Astrocyte of the cerebellum (primary cell): ENCODE measurements at regions not wholly inside any gene's neighbourhood (a gene's known extent, or its start where the extent isn't known, plus 50 kb on each side); places are given as distances from the start of the nearest gene placed in this dataset.
"Not testable (repeated sequence)": the region's sequence is repeated elsewhere in the genome, so short reads cannot be mapped to it uniquely, and the experiment has no call there.

Source experiments
- DNase-seq: peaks from one replicate; pipeline ENCODE4 v3.0.0-alpha.2; 2011; ENCODE audit warnings: low read depth
- H3K4me3 ChIP-seq: 2 replicates; pipeline ENCODE4 v1.5.1; 2011; ENCODE audit warnings: mild to moderate bottlenecking, low read depth, low read length, moderate library complexity
- CTCF ChIP-seq: IDR thresholded peaks from 2 replicates; pipeline ENCODE4 v1.5.1; 2012; ENCODE audit warnings: low read length, low read depth, moderate library complexity, mild to moderate bottlenecking; ENCODE audit errors: missing control alignments
- in situ Hi-C: cut with HindIII; loops from 2 replicates; pipeline ENCODE4 v1.10.0; 2017; ENCODE audit warnings: low sequenced_read_pairs

- TF ChIP-seq CTCF: no peak
- DNase-seq: no peak
- in situ Hi-C loops: no loop called here
- no peak overlapping the region for H3K4me3 ChIP-seq
Observed at GRCh38 chr4:138445098-138445497, 202.9 kb upstream of the SLC7A11 start.

DNA sequence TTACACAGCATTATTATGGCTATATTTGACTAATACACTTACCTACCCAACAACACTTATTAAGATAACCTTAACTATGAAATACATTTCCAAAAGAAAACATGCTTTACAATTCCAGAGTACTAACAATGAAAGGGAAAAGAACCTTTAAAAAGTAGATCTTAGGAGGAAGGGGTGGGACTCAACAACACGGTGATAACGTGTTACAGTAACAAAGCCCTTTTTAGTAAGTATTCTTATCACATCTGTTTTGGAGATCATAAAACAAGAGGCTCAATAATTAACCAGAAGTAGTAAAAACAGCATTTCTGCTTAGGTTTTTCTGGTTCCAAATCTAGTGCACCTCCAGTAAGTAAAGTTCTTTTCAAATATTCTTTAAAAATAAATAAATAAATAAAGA is 202.1 kb upstream of the SLC7A11 start:
- H3K4me3 ChIP-seq: no peak overlapping the region
- no peak for TF ChIP-seq CTCF
- DNase-seq: no peak
- in situ Hi-C loops: no loop called here

GRCh38 chr4:138439143-138439581 is 197.0 kb upstream of the SLC7A11 start:
- no peak overlapping the region for H3K4me3 ChIP-seq
- peak; percentile 49 for DNase-seq
- in situ Hi-C loops: no loop called here
- TF ChIP-seq CTCF: no peak

GRCh38 chr4:138438608-138439007 is 196.5 kb upstream of the SLC7A11 start:
- no peak overlapping the region for H3K4me3 ChIP-seq
- TF ChIP-seq CTCF: no peak
- in situ Hi-C loops: no loop called here
- DNase-seq: peak; percentile 28

GRCh38 chr4:138437263-138437851 is 195.2 kb upstream of the SLC7A11 start:
- no peak overlapping the region for H3K4me3 ChIP-seq
- DNase-seq: no peak
- no peak for TF ChIP-seq CTCF
- in situ Hi-C loops: no loop called here

DNA sequence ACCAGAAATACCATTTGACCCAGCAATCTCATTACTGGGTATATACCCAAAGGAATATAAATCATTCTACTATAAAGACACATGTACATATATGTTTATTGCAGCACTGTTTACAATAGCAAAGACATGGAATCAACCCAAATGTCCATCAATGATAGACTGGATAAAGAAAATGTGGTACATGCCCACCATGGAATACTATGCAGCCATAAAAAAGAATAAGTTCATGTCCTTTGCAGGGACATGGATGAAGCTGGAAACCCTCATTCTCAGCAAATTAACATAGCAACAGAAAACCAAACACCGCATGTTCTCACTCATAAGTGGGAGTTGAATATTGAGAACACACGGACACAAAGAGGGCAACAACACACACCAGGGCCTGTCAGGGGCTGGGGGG is 193.6 kb upstream of the SLC7A11 start:
- DNase-seq, H3K4me3 ChIP-seq, in situ Hi-C loops: not testable (repeated sequence)

DNA sequence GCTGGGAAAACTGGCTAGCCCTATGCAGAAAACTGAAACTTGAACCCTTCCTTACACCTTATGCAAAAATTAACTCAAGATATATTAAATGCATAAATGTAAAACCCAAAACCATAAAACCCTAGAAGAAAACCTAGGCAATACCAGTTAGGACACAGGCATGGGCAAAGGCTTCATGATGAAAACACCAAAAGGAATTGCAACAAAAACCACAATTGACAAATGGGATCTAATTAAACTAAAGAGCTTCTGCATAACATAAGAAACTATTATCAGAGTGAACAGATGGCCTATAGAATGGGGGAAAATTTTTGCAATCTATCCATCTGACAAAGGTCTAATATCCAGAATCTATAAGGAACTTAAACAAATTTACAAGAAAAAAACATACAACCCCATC is 192.9 kb upstream of the SLC7A11 start:
- in situ Hi-C loops, DNase-seq, H3K4me3 ChIP-seq: not testable (repeated sequence)

DNA sequence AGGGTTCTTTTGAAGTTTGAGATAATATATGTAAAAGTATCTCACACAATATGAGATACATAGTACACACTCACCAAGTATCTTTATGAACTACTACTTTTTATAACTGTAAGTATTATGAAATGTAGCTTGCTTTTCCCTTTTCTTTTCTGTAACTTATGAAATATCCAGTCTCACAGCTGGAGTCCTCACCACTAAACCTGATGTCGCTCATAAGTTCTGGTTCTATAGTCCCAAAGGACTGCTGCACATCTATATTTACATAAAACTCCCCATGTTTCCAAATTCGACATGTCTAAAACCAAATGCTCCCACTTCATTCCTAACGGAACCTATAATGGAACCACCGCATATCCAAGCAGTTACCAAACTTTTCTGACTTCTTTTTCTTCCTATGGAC is 186.5 kb upstream of the SLC7A11 start:
- TF ChIP-seq CTCF: no peak
- DNase-seq: no peak
- in situ Hi-C loops: no loop called here
- H3K4me3 ChIP-seq: no peak overlapping the region
